OCI-LY3 (cell line): ENCODE measurements at regions not wholly inside any gene's neighbourhood (a gene's known extent, or its start where the extent isn't known, plus 50 kb on each side); places are given as distances from the start of the nearest gene placed in this dataset.

Source experiments
- H2AFZ ChIP-seq: fragments of 200-600, 300-600 bp; shearing (Covaris generic); 2 replicates; pipeline ENCODE4 v1.6.0; 2014; ENCODE audit warnings: antibody characterized with exemption, low read depth, low read length
- H3K27ac ChIP-seq: fragments of 200-600, 300-600 bp; sonication (generic); 2 replicates; pipeline ENCODE4 v1.5.1; 2014; ENCODE audit warnings: mild to moderate bottlenecking, low read length, moderate library complexity, mixed read lengths
- H3K27me3 ChIP-seq: fragments of 200-600, 300-600 bp; sonication (generic); 2 replicates; pipeline ENCODE4 v1.6.1; 2014; ENCODE audit warnings: low read depth, low read length, mixed read lengths
- H3K36me3 ChIP-seq: fragments of 200-600, 300-600 bp; sonication (generic); replicated peaks from 2 replicates; pipeline ENCODE3; 2014; ENCODE audit warnings: low read depth, low read length, mixed read lengths
- H3K4me1 ChIP-seq: fragments of 300-600, 200-600 bp; sonication (generic); 2 replicates; pipeline ENCODE4 v1.6.1; 2014; ENCODE audit warnings: low read length, mixed read lengths
- H3K4me2 ChIP-seq: fragments of 200-600, 300-600 bp; sonication (generic); 2 replicates; pipeline ENCODE4 v1.6.1; 2014; ENCODE audit warnings: low read length, mixed read lengths
- H3K4me3 ChIP-seq: fragments of 300-600, 200-600 bp; sonication (generic); 2 replicates; pipeline ENCODE4 v1.5.1; 2014; ENCODE audit warnings: antibody characterized with exemption, mild to moderate bottlenecking, low read length, moderate library complexity
- H3K79me2 ChIP-seq: fragments of 300-600, 200-600 bp; shearing (Covaris generic); 2 replicates; pipeline ENCODE4 v1.6.1; 2014; ENCODE audit warnings: mild to moderate bottlenecking, low read length, mixed read lengths
- H3K9ac ChIP-seq: fragments of 300-600, 200-600 bp; shearing (Covaris generic); 2 replicates; pipeline ENCODE4 v1.6.0; 2014; ENCODE audit warnings: mild to moderate bottlenecking, low read length, moderate library complexity
- H3K9me3 ChIP-seq: fragments of 200-600, 300-600 bp; shearing (Covaris generic); 2 replicates; pipeline ENCODE4 v1.6.1; 2014; ENCODE audit warnings: low read length, mixed read lengths; ENCODE audit not compliant: insufficient read depth
- H4K20me1 ChIP-seq: fragments of 200-600, 300-600 bp; sonication (generic); 2 replicates; pipeline ENCODE4 v1.6.1; 2016; ENCODE audit warnings: low read length, mixed read lengths; ENCODE audit not compliant: insufficient read depth
- CTCF ChIP-seq: fragments of 200-600, 300-600 bp; sonication (generic); IDR thresholded peaks from 2 replicates; pipeline ENCODE4 v1.5.1; 2014; ENCODE audit warnings: antibody characterized with exemption, low read length, low read depth
- EZH2phosphoT487 ChIP-seq: fragments of 200-600 bp; shearing (Covaris generic); IDR thresholded peaks from 2 replicates; pipeline ENCODE4 v1.6.1; 2018; ENCODE audit warnings: antibody characterized with exemption, mixed run types, low read depth

GRCh38 chr5:4990017-4990416 lies 150.1 kb upstream of the ADAMTS16 start:
- Histone ChIP-seq H3K4me2 (no peak overlapping the region), H2AFZ (no peak overlapping the region), H4K20me1 (no peaks in the 10 kb centered on the region), H3K9ac (no peak overlapping the region), H3K4me3 (no peak overlapping the region), H3K9me3 (no peaks in the 10 kb centered on the region), H3K36me3 (no peaks in the 10 kb centered on the region), H3K79me2 (no peaks in the 10 kb centered on the region), H3K27ac (no peak overlapping the region), H3K4me1 (no peaks in the 10 kb centered on the region), H3K27me3 (no peaks in the 10 kb centered on the region)
- TF ChIP-seq CTCF (no peak), EZH2phosphoT487 (no peak)

- Histone ChIP-seq H3K79me2 (no peaks in the 10 kb centered on the region), H3K27me3 (no peaks in the 10 kb centered on the region), H3K4me2 (no peak overlapping the region), H3K4me3 (no peak overlapping the region), H2AFZ (no peak overlapping the region), H3K27ac (no peak overlapping the region), H3K9ac (no peak overlapping the region), H4K20me1 (no peaks in the 10 kb centered on the region), H3K9me3 (no peaks in the 10 kb centered on the region), H3K4me1 (no peaks in the 10 kb centered on the region), H3K36me3 (no peaks in the 10 kb centered on the region)
- TF ChIP-seq EZH2phosphoT487 (no peak), CTCF (no peak)
Observed at GRCh38 chr5:4990462-4990861, 149.7 kb upstream of the ADAMTS16 start.

GRCh38 chr5:4991925-4992324 lies 148.2 kb upstream of the ADAMTS16 start:
- Histone ChIP-seq H3K79me2 (no peaks in the 10 kb centered on the region), H3K4me2 (no peak overlapping the region), H3K36me3 (no peaks in the 10 kb centered on the region), H3K27me3 (no peaks in the 10 kb centered on the region), H2AFZ (no peak overlapping the region), H3K4me3 (no peak overlapping the region), H3K27ac (no peak overlapping the region), H3K9ac (no peak overlapping the region), H4K20me1 (no peaks in the 10 kb centered on the region), H3K9me3 (no peaks in the 10 kb centered on the region), H3K4me1 (no peaks in the 10 kb centered on the region)
- TF ChIP-seq EZH2phosphoT487 (no peak), CTCF (no peak)

- H2AFZ ChIP-seq, result no peak overlapping the region
- TF ChIP-seq CTCF, result no peak
- no peak for TF ChIP-seq EZH2phosphoT487
Observed at GRCh38 chr5:4995014-4995413, 145.1 kb upstream of the ADAMTS16 start.

More at GRCh38 chr5:4995014-4995413, 145.1 kb upstream of the ADAMTS16 start:
- H3K79me2 ChIP-seq, result no peaks in the 10 kb centered on the region
- H3K4me2 ChIP-seq, result no peak overlapping the region
- no peak overlapping the region for H3K27ac ChIP-seq
- H3K4me3 ChIP-seq, result no peak overlapping the region
- H3K4me1 ChIP-seq, result no peaks in the 10 kb centered on the region
- no peaks in the 10 kb centered on the region for H3K9me3 ChIP-seq
- no peaks in the 10 kb centered on the region for H3K36me3 ChIP-seq
- no peak overlapping the region for H3K9ac ChIP-seq
- H3K27me3 ChIP-seq, result no peaks in the 10 kb centered on the region
- no peaks in the 10 kb centered on the region for H4K20me1 ChIP-seq
